ENCODE measurements at regions not wholly inside any gene's neighbourhood (a gene's known extent, or its start where the extent isn't known, plus 50 kb on each side); places are given as distances from the start of the nearest gene placed in this dataset.
"Not testable (repeated sequence)": the region's sequence is repeated elsewhere in the genome, so short reads cannot be mapped to it uniquely, and the experiment has no call there.

GRCh38 chr2:89195636-89196251 is 504.3 kb downstream of the RPIA start:
- DNase-seq (ENCODE audit: low spot score in 2 of 2); H3K36me3 ChIP-seq; intact Hi-C loops (cut with DNase I); H3K4me1 ChIP-seq; H3K9me3 ChIP-seq; H3K27me3 ChIP-seq; H3K4me3 ChIP-seq; H3K27ac ChIP-seq: not testable (repeated sequence)

- H3K27ac ChIP-seq; H3K27me3 ChIP-seq; H3K9me3 ChIP-seq; intact Hi-C loops (cut with DNase I); H3K36me3 ChIP-seq; H3K4me3 ChIP-seq; H3K4me1 ChIP-seq; DNase-seq (ENCODE audit: low spot score in 2 of 2): not testable (repeated sequence)
Observed at GRCh38 chr2:89196719-89197118, 505.2 kb downstream of the RPIA start.

DNA sequence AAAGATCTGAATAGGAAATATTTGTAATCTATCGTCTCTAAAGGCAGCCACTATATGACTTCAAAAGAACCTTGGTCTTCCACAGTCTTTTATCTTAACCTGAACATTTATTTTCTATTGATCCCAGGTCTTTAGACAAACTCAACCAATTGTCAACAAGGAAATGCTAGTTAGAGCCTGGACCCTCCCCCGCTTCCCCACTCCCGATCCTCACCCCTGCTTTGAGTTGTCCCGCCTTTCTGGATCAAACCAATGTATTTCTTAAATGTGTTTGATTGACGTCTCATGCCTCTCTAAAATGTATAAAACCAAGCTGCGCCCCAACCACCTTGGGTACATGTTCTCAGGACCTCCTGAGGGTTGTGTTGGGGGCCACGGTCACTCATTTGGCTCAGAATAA is 506.6 kb downstream of the RPIA start:
- H3K27me3 ChIP-seq; DNase-seq (ENCODE audit: low spot score in 2 of 2); intact Hi-C loops (cut with DNase I); H3K4me1 ChIP-seq; H3K4me3 ChIP-seq; H3K36me3 ChIP-seq; H3K27ac ChIP-seq; H3K9me3 ChIP-seq: not testable (repeated sequence)

- H3K27me3 ChIP-seq; H3K4me3 ChIP-seq; H3K4me1 ChIP-seq; H3K27ac ChIP-seq; H3K36me3 ChIP-seq; intact Hi-C loops (cut with DNase I); H3K9me3 ChIP-seq; DNase-seq (ENCODE audit: low spot score in 2 of 2): not testable (repeated sequence)
Observed at GRCh38 chr2:89199453-89200246, 508.2 kb downstream of the RPIA start.

DNA sequence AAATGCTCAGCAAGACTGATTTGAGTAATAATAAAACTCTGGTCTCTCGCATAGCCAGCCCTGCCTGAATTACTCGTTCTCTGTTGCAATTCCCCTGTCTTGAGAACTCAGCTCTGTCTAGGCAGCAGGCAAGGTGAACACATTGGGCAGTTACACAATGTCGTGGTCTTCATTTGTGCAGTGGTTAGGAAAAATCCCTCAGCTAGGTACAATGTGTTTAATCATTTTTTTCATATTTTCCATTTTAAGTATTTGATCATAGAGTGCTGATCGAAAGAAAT is 508.7 kb downstream of the RPIA start:
- H3K27me3 ChIP-seq; H3K9me3 ChIP-seq; DNase-seq (ENCODE audit: low spot score in 2 of 2); H3K4me1 ChIP-seq; intact Hi-C loops (cut with DNase I); H3K36me3 ChIP-seq; H3K4me3 ChIP-seq; H3K27ac ChIP-seq: not testable (repeated sequence)

GRCh38 chr2:89202518-89202917 is 511.0 kb downstream of the RPIA start:
- H3K27ac ChIP-seq; H3K4me1 ChIP-seq; H3K4me3 ChIP-seq; intact Hi-C loops (cut with DNase I); H3K36me3 ChIP-seq; H3K9me3 ChIP-seq; DNase-seq (ENCODE audit: low spot score in 2 of 2); H3K27me3 ChIP-seq: not testable (repeated sequence)

- H3K27me3 ChIP-seq; H3K27ac ChIP-seq; H3K4me1 ChIP-seq; H3K9me3 ChIP-seq; DNase-seq (ENCODE audit: low spot score in 2 of 2); H3K4me3 ChIP-seq; H3K36me3 ChIP-seq; intact Hi-C loops (cut with DNase I): not testable (repeated sequence)
- TF ChIP-seq CTCF (IDR thresholded peaks at IDR 0.05) = peak in 2 of 3 experiments; percentile 14 to 38
Observed at GRCh38 chr2:89205153-89205552, 513.7 kb downstream of the RPIA start.

- H3K27ac ChIP-seq; intact Hi-C loops (cut with DNase I); H3K27me3 ChIP-seq; DNase-seq (ENCODE audit: low spot score in 2 of 2); H3K4me3 ChIP-seq; H3K4me1 ChIP-seq; H3K36me3 ChIP-seq; H3K9me3 ChIP-seq: not testable (repeated sequence)
Observed at GRCh38 chr2:89208144-89208932, 516.9 kb downstream of the RPIA start.

DNA sequence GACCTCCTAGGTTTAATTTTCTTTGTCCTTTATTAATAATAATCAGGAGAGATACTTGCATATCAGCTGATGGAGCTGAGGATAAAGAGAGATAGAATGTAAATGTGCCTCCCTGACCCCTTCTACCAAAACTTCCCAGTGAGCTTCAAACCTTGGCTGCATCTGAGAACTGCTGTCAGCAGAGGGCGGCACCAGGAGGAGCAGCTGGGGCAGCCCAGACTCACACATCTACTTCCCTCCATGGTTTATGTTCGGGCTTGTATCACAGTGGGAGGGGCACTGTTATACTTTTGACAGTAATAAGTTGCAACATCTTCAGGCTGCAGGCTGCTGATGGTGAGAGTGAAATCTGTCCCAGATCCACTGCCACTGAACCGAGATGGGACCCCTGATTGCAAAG is 521.7 kb downstream of the RPIA start:
- H3K9me3 ChIP-seq; H3K27ac ChIP-seq; intact Hi-C loops (cut with DNase I); H3K4me3 ChIP-seq; H3K36me3 ChIP-seq; H3K27me3 ChIP-seq; H3K4me1 ChIP-seq; DNase-seq (ENCODE audit: low spot score in 2 of 2): not testable (repeated sequence)

GRCh38 chr2:89213811-89214210 is 522.3 kb downstream of the RPIA start:
- H3K4me1 ChIP-seq; DNase-seq (ENCODE audit: low spot score in 2 of 2); H3K27me3 ChIP-seq; intact Hi-C loops (cut with DNase I); H3K27ac ChIP-seq; H3K9me3 ChIP-seq; H3K4me3 ChIP-seq; H3K36me3 ChIP-seq: not testable (repeated sequence)

GRCh38 chr2:89221474-89221873 is 530.0 kb downstream of the RPIA start:
- intact Hi-C loops (cut with DNase I); H3K9me3 ChIP-seq; H3K27ac ChIP-seq; H3K4me1 ChIP-seq; H3K27me3 ChIP-seq; DNase-seq (ENCODE audit: low spot score in 2 of 2); H3K36me3 ChIP-seq; H3K4me3 ChIP-seq: not testable (repeated sequence)

GRCh38 chr2:89222063-89222732 is 530.7 kb downstream of the RPIA start:
- H3K27me3 ChIP-seq; H3K27ac ChIP-seq; H3K9me3 ChIP-seq; H3K36me3 ChIP-seq; DNase-seq (ENCODE audit: low spot score in 2 of 2); intact Hi-C loops (cut with DNase I); H3K4me1 ChIP-seq; H3K4me3 ChIP-seq: not testable (repeated sequence)

DNA sequence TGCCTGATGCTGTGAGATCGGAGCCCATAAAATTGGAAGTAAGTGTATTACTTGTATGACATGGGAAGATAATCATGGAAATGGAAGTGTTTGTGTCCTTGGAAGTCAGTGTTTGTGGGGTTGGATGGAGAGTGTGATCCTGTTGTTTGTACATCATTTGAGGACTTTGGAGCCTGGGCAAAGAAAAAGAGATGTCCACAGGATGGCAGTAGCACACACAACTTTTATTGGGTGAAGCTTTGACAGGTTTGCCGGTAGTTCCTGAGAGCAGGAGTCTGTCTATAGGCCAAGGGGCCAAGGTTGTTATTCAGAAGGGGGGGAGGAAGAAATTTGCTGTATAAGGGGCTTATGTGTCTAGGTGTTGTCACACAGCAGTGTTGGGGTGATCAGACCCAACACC is 533.3 kb downstream of the RPIA start:
- H3K9me3 ChIP-seq; H3K27me3 ChIP-seq; DNase-seq (ENCODE audit: low spot score in 2 of 2); intact Hi-C loops (cut with DNase I); H3K4me1 ChIP-seq; H3K4me3 ChIP-seq; H3K27ac ChIP-seq; H3K36me3 ChIP-seq: not testable (repeated sequence)

All from ascending aorta (tissue), 2 donors.